Astrocyte of the cerebellum (primary cell): ENCODE measurements at regions not wholly inside any gene's neighbourhood (a gene's known extent, or its start where the extent isn't known, plus 50 kb on each side); places are given as distances from the start of the nearest gene placed in this dataset.
"Not testable (repeated sequence)": the region's sequence is repeated elsewhere in the genome, so short reads cannot be mapped to it uniquely, and the experiment has no call there.

Source experiments
- DNase-seq: peaks from one replicate; pipeline ENCODE4 v3.0.0-alpha.2; 2011; ENCODE audit warnings: low read depth
- H3K4me3 ChIP-seq: 2 replicates; pipeline ENCODE4 v1.5.1; 2011; ENCODE audit warnings: mild to moderate bottlenecking, low read depth, low read length, moderate library complexity
- CTCF ChIP-seq: IDR thresholded peaks from 2 replicates; pipeline ENCODE4 v1.5.1; 2012; ENCODE audit warnings: low read length, low read depth, moderate library complexity, mild to moderate bottlenecking; ENCODE audit errors: missing control alignments
- in situ Hi-C: cut with HindIII; loops from 2 replicates; pipeline ENCODE4 v1.10.0; 2017; ENCODE audit warnings: low sequenced_read_pairs

DNA sequence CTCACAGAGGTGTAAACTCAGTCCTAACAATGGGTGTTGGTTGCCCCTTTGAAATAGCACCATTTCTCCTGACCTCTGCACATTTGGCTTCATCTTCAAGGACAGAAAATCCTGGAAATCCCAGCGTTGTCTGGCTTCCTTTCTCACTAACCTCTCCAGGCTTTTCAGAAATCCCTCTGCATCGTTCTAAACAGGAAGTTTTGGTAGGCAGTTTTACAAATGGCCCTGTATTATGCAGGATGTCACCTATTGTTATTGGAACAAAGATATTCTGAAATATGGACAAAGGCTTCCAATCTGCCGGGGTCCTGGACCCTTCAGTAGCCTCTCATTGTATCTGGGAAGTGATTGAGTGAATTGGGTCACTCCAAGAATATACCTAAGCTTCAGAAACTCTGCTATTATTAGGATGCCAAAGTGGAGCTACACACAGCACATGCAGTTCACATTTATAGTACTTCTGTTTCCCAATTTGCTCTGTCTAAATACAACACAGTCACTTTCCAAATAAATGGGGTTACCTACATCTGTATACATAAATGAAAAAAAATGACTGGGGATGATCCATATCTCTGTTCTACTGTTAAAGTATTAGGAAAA is 134.8 kb upstream of the KLF6 start:
- no peak overlapping the region for H3K4me3 ChIP-seq
- in situ Hi-C loops = no loop called here
- no peak for TF ChIP-seq CTCF
- no peak for DNase-seq

DNA sequence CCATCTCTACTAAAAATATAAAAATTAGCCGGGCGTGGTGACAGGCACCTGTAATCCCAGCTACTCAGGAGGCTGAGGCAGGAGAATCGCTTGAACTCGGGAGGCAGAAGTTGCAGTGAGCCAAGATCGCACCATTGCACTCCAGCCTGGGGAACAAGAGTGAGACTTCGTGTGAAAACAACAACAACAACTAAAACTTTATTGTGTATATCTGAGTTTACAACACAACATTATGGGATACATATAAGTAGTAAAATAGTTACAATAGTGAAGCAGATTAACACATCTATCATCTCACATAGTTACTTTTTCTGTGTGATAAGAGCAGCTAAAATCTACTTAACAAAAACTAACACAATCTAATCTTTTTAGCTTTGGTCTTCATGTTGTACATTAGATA is 132.4 kb upstream of the KLF6 start:
- DNase-seq, in situ Hi-C loops, H3K4me3 ChIP-seq: not testable (repeated sequence)

- no peak for TF ChIP-seq CTCF
- no peak for DNase-seq
- H3K4me3 ChIP-seq = no peak overlapping the region
- in situ Hi-C loops = no loop called here
Measured at GRCh38 chr10:3914733-3915132, 129.7 kb upstream of the KLF6 start.

DNA sequence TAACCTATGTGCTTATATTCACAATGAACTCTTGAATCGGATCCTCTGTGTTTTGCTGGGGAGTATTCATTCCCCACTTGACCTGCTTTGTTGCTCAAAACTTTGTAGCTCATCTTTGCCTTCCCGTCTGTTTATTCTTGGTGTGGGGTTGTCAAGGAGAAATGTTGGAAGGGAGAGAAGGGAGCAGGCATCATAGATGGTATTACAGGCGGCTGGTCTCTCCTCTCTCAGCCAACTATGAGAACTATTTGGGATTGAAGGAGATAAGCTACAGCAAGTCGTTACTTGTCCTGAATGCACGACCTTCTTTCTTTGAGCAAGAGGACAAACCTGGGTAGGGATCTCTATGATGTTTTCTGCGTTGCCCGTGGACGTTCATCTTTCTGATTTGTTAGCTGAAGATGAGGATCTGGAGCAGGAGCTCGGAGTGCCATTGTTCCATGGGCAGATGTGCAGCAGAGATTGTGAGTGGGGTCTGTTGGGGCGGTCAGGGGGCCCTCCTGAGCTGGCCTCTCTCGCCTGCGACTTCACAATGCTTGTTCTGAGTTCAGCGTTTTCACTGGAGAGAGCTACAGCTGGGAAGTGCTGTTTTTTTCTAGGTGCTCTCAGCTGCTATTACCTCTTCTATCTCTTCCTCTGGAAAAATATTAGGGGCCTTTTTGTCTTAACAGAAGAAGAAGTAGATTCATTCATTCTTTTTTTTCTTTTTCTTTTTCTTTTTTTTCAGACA is 126.9 kb upstream of the KLF6 start:
- H3K4me3 ChIP-seq = no peak overlapping the region
- in situ Hi-C loops = no loop called here
- no peak for TF ChIP-seq CTCF
- no peak for DNase-seq

DNA sequence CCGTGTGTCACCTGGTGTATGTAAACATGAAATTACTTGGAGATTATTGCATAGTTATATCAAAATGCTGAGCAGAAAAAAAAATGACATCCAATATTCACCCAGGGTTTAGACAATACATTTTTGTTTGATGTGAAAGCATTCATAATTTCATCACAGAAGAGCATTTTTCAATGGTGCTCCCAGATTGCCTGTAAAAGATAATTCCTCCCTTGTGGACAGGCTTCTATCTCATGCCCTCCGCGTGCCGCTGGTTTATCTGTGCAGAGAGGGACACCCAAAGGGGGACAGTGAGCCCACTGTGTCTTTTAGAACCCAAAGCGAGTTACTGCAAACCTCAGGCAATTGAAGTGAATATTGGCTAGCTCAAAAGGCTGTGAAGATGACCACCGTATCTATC is 126.2 kb upstream of the KLF6 start:
- in situ Hi-C loops = no loop called here
- no peak for TF ChIP-seq CTCF
- DNase-seq = no peak
- no peak overlapping the region for H3K4me3 ChIP-seq

- no peak for DNase-seq
- in situ Hi-C loops = loop anchor here (5.0 kb wide), 1 partner anchor 82 kb away; no protein-coding TSS in a partner anchor
- no peak for TF ChIP-seq CTCF
- H3K4me3 ChIP-seq = no peak overlapping the region
Measured at GRCh38 chr10:3909339-3909738, 124.3 kb upstream of the KLF6 start.

DNA sequence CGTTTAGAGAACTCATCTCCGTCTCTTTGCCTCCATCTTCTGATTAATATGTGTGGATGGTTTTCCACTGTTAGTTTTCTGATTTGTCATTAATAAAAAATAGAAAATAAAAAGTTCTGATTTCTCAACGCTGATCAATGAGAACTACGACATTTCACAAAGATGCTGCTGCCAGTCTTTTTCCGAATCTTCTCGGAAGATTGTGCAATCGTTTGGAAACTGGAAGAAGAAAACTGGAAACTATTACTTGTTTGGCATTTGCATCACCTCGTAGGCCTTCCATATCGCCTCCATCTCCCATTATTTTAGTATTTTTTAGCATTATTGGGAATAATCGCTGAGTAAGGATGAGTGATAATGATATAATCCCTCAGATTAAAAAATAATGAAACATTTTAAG is 123.2 kb upstream of the KLF6 start:
- H3K4me3 ChIP-seq = no peak overlapping the region
- no peak for DNase-seq
- TF ChIP-seq CTCF = no peak
- in situ Hi-C loops = loop anchor here (5.0 kb wide), 1 partner anchor 81 kb away; no protein-coding TSS in a partner anchor
